Ovary (tissue), 3 donors: ENCODE measurements at regions not wholly inside any gene's neighbourhood (a gene's known extent, or its start where the extent isn't known, plus 50 kb on each side); places are given as distances from the start of the nearest gene placed in this dataset.

ENCODE experiments used
- CTCF ChIP-seq, 3 donors: fragments of 450-650 bp in 2 of 3; fragments of 200-600 bp in 1 of 3; IDR thresholded peaks; one replicate each; pipeline versions ENCODE4 v1.5.1 to v1.8.0; 2016 to 2022; ENCODE audit warnings: antibody characterized with exemption in 3 of 3, mild to moderate bottlenecking in 1 of 3
- EP300 ChIP-seq: sonication (generic); formaldehyde crosslinking; IDR thresholded peaks from one replicate; pipeline ENCODE4 v1.6.1; 2017; ENCODE audit warnings: antibody characterized with exemption
- POLR2A ChIP-seq: fragments of 450-650 bp; IDR thresholded peaks from one replicate; pipeline ENCODE4 v1.6.1; 2017; ENCODE audit warnings: antibody characterized with exemption, mild to moderate bottlenecking, moderate library complexity
- donor health status: DM: no; HTN: no; CAD: no.

GRCh38 chr3:159872374-159873109, 116.1 kb upstream of the IL12A start:
- TF ChIP-seq POLR2A (no peak), CTCF (IDR thresholded peaks at IDR 0.05) (no peak), EP300 (no peak)
